MM.1S (cell line): ENCODE measurements at regions not wholly inside any gene's neighbourhood (a gene's known extent, or its start where the extent isn't known, plus 50 kb on each side); places are given as distances from the start of the nearest gene placed in this dataset.

Experiments used
- DNase-seq: peaks from one replicate; pipeline ENCODE4 v3.0.0-alpha.2; 2015
- H2AFZ ChIP-seq: fragments of 300-600 bp; sonication (generic); 2 replicates; pipeline ENCODE4 v1.6.0; 2016; ENCODE audit warnings: antibody characterized with exemption, low read length
- H3F3A ChIP-seq: fragments of 300-600 bp; sonication (generic); 2 replicates; pipeline ENCODE4 v1.6.1; 2016; ENCODE audit warnings: mild to moderate bottlenecking, antibody characterized with exemption, low read length, moderate library complexity, mixed read lengths; ENCODE audit not compliant: insufficient read depth
- H3K27ac ChIP-seq: fragments of 300-600 bp; sonication (generic); 2 replicates; pipeline ENCODE4 v1.5.1; 2016; ENCODE audit warnings: mild to moderate bottlenecking, low read length
- H3K27me3 ChIP-seq: fragments of 300-600 bp; sonication (generic); replicated peaks from 2 replicates; pipeline ENCODE4 v1.6.0; 2016; ENCODE audit warnings: low read length; ENCODE audit not compliant: insufficient read depth
- H3K36me3 ChIP-seq: fragments of 300-600 bp; sonication (generic); replicated peaks from 2 replicates; pipeline ENCODE4 v1.6.1; 2016; ENCODE audit warnings: mild to moderate bottlenecking, low read length, mixed read lengths; ENCODE audit not compliant: insufficient read depth
- H3K4me1 ChIP-seq: fragments of 300-600 bp; sonication (generic); 2 replicates; pipeline ENCODE4 v1.6.1; 2016; ENCODE audit warnings: low read length, mixed read lengths
- H3K4me2 ChIP-seq: fragments of 300-600 bp; sonication (generic); 2 replicates; pipeline ENCODE4 v1.6.0; 2016; ENCODE audit warnings: low read depth, low read length
- H3K4me3 ChIP-seq: fragments of 300-600 bp; sonication (generic); 2 replicates; pipeline ENCODE4 v1.5.1; 2016; ENCODE audit warnings: low read length, mixed read lengths
- H3K79me2 ChIP-seq: fragments of 300-600 bp; sonication (generic); 2 replicates; pipeline ENCODE4 v1.6.1; 2016; ENCODE audit warnings: mixed run types, low read length, mixed read lengths
- H3K9ac ChIP-seq: fragments of 300-600 bp; sonication (generic); 2 replicates; pipeline ENCODE4 v1.6.1; 2016; ENCODE audit warnings: low read length, mixed read lengths
- H3K9me2 ChIP-seq: fragments of 300-600 bp; sonication (generic); replicated peaks from 2 replicates; pipeline ENCODE4 v1.6.1; 2016; ENCODE audit warnings: mild to moderate bottlenecking, low read length, mixed read lengths; ENCODE audit not compliant: insufficient read depth
- H3K9me3 ChIP-seq: fragments of 300-600 bp; sonication (generic); replicated peaks from 2 replicates; pipeline ENCODE4 v1.6.1; 2016; ENCODE audit warnings: mild to moderate bottlenecking, low read length, mixed read lengths; ENCODE audit not compliant: insufficient read depth
- H4K20me1 ChIP-seq: fragments of 300-600 bp; sonication (generic); 2 replicates; pipeline ENCODE4 v1.6.1; 2016; ENCODE audit warnings: mild to moderate bottlenecking, low read length, moderate library complexity, mixed read lengths; ENCODE audit not compliant: insufficient read depth
- CTCF ChIP-seq: fragments of 300-600 bp; sonication (generic); IDR thresholded peaks from 2 replicates; pipeline ENCODE4 v1.5.1; 2016; ENCODE audit warnings: antibody characterized with exemption, low read length, mixed read lengths
- EZH2 ChIP-seq: fragments of 300-600 bp; sonication (generic); optimal IDR thresholded peaks from 2 replicates; pipeline ENCODE3; 2017; ENCODE audit warnings: low read depth, mild to moderate bottlenecking, antibody characterized with exemption, low read length, mixed read lengths
- EZH2phosphoT487 ChIP-seq: fragments of 300-600 bp; sonication (generic); IDR thresholded peaks from 2 replicates; pipeline ENCODE4 v1.6.1; 2018; ENCODE audit warnings: antibody characterized with exemption, low read length

GRCh38 chr13:31631071-31631470 is 108.3 kb upstream of the RXFP2 start:
- no peaks in the 10 kb centered on the region for H3F3A ChIP-seq

GRCh38 chr13:31631746-31632145 is 107.6 kb upstream of the RXFP2 start:
- H2AFZ ChIP-seq = no peak overlapping the region
- H3K36me3 ChIP-seq = no peaks in the 10 kb centered on the region
- H3K4me1 ChIP-seq = no peaks in the 10 kb centered on the region
- no peak overlapping the region for H3K27ac ChIP-seq
- H3K9me3 ChIP-seq = no peaks in the 10 kb centered on the region
- H3F3A ChIP-seq = no peaks in the 10 kb centered on the region
- H3K4me3 ChIP-seq = no peak overlapping the region
- no peak overlapping the region for H3K4me2 ChIP-seq
- no peaks in the 10 kb centered on the region for H3K9me2 ChIP-seq
- no peak overlapping the region for H3K9ac ChIP-seq
- H4K20me1 ChIP-seq = no peaks in the 10 kb centered on the region
- no peaks in the 10 kb centered on the region for H3K27me3 ChIP-seq
- TF ChIP-seq EZH2phosphoT487 = no peak
- no peak for TF ChIP-seq EZH2
- TF ChIP-seq CTCF = no peak
- no peak for DNase-seq
- no peaks in the 10 kb centered on the region for H3K79me2 ChIP-seq

More at GRCh38 chr13:31631071-31631470, 108.3 kb upstream of the RXFP2 start:
- Histone ChIP-seq H4K20me1 (no peaks in the 10 kb centered on the region), H3K9me3 (no peaks in the 10 kb centered on the region), H3K4me2 (no peak overlapping the region), H3K9ac (no peak overlapping the region), H3K79me2 (no peaks in the 10 kb centered on the region), H3K27me3 (no peaks in the 10 kb centered on the region), H3K27ac (no peak overlapping the region), H3K4me1 (no peaks in the 10 kb centered on the region), H3K9me2 (no peaks in the 10 kb centered on the region), H2AFZ (no peak overlapping the region), H3K4me3 (no peak overlapping the region), H3K36me3 (no peaks in the 10 kb centered on the region)
- no peak for DNase-seq
- no peak for TF ChIP-seq EZH2phosphoT487
- no peak for TF ChIP-seq EZH2
- no peak for TF ChIP-seq CTCF

GRCh38 chr13:31638577-31638976 is 100.7 kb upstream of the RXFP2 start:
- no peak for DNase-seq
- Histone ChIP-seq H3K27me3 (no peaks in the 10 kb centered on the region), H3K27ac (no peak overlapping the region), H3F3A (no peaks in the 10 kb centered on the region), H3K4me3 (no peak overlapping the region), H3K4me2 (no peak overlapping the region), H4K20me1 (no peaks in the 10 kb centered on the region), H3K36me3 (no peaks in the 10 kb centered on the region), H3K4me1 (no peaks in the 10 kb centered on the region), H3K9me3 (no peaks in the 10 kb centered on the region), H3K9ac (no peak overlapping the region), H2AFZ (no peak overlapping the region), H3K79me2 (no peaks in the 10 kb centered on the region), H3K9me2 (no peaks in the 10 kb centered on the region)
- TF ChIP-seq EZH2phosphoT487 (no peak), CTCF (no peak), EZH2 (no peak)
